K562 (cell line): ENCODE measurements at regions not wholly inside any gene's neighbourhood (a gene's known extent, or its start where the extent isn't known, plus 50 kb on each side); places are given as distances from the start of the nearest gene placed in this dataset.

Source experiments
- ATAC-seq: fragments of 200-7000 bp; cut with Tn5 transposase; 3 replicates; pipeline ENCODE4 v1.9.1; 2020; ENCODE audit warnings: moderate library complexity
- BruUV-seq: library from RNA; stranded (reverse); fragments of 400-500 nt; replicated peaks from 2 replicates; lab custom pipeline; 2021; lab: Mats Ljungman, UMichigan
- CTCF ChIA-PET: fragments of 300-600 bp; formaldehyde crosslinking; extraction: SDS; loops from one replicate; lab custom pipeline; 2021; ENCODE audit warnings: low intra/inter-chr PET ratio; lab: Yijun Ruan, JAX
- POLR2A ChIA-PET: fragments of 300-600, 350-650 bp; sonication (Branson Sonifier 250); formaldehyde crosslinking; extraction: SDS; loops from one replicate; lab custom pipeline; 2021; ENCODE audit warnings: antibody characterized with exemption, inconsistent platforms; lab: Yijun Ruan, JAX
- DNase-seq, 4 experiments: peaks; one replicate each; pipeline versions ENCODE4 v3.0.0 to v3.0.0-alpha.2; 2011 to 2018; ENCODE audit warnings: low spot score in 3 of 4, mixed read lengths in 3 of 4; ENCODE audit errors: extremely low read depth in 1 of 4
- FAIRE-seq: peaks from 2 replicates; lab custom pipeline; 2011; peaks lifted over from hg19 to GRCh38; lab: Jason Lieb, UNC
- H2AFZ ChIP-seq: 2 replicates; pipeline ENCODE4 v1.6.0; 2011; ENCODE audit warnings: low read depth, low read length, control low read depth, inconsistent platforms
- H3K27ac ChIP-seq: fragments of 200-600 bp; 3 replicates; pipeline ENCODE4 v1.8.0; 2011; ENCODE audit warnings: low read depth, mild to moderate bottlenecking, control low read depth, inconsistent platforms, low read length, moderate library complexity, mixed read lengths; ENCODE audit errors: extremely low read depth
- H3K27me3 ChIP-seq, 2 experiments: fragments of 300-600 bp in 1 of 2; 2 replicates in 1 of 2; 3 replicates in 1 of 2; pipeline versions ENCODE4 v1.6.0 to v1.8.0; 2011; ENCODE audit warnings: inconsistent platforms in 2 of 2, low read length in 2 of 2, mild to moderate bottlenecking in 1 of 2, mixed read lengths in 1 of 2, moderate library complexity in 1 of 2; ENCODE audit not compliant: control insufficient read depth in 2 of 2, insufficient read depth in 2 of 2
- H3K36me3 ChIP-seq: fragments of 300-600 bp; 3 replicates; pipeline ENCODE4 v1.8.0; 2011; ENCODE audit warnings: mild to moderate bottlenecking, low read length, inconsistent platforms; ENCODE audit not compliant: control insufficient read depth, insufficient read depth
- H3K4me1 ChIP-seq, 2 experiments: fragments of 200-600 bp in 1 of 2; replicated peaks in 1 of 2; 2 replicates in 1 of 2; 3 replicates in 1 of 2; pipeline versions ENCODE4 v1.5.1 to v1.8.0; 2011; ENCODE audit warnings: inconsistent platforms in 2 of 2, low read length in 2 of 2, mild to moderate bottlenecking in 1 of 2, mixed read lengths in 1 of 2, moderate library complexity in 1 of 2; ENCODE audit not compliant: control insufficient read depth in 2 of 2, insufficient read depth in 2 of 2
- H3K4me2 ChIP-seq: 2 replicates; pipeline ENCODE4 v1.6.1; 2011; ENCODE audit warnings: low read length, control low read depth, inconsistent platforms, mixed read lengths; ENCODE audit not compliant: insufficient read depth
- H3K4me3 ChIP-seq: fragments of 200-600 bp; sonication (generic), shearing (Covaris generic); 2 replicates; pipeline ENCODE4 v1.5.1; 2016; ENCODE audit warnings: control low read depth, inconsistent platforms
- H3K79me2 ChIP-seq: fragments of 200-600 bp; 3 replicates; pipeline ENCODE4 v1.8.0; 2011; ENCODE audit warnings: low read length, inconsistent platforms; ENCODE audit not compliant: control insufficient read depth, insufficient read depth
- H3K9ac ChIP-seq, 2 experiments: 2 replicates each; pipeline versions ENCODE4 v1.6.0 to v1.6.1; 2011; ENCODE audit warnings: low read depth in 2 of 2, low read length in 2 of 2, control low read depth in 1 of 2, inconsistent platforms in 1 of 2, mild to moderate bottlenecking in 1 of 2, mixed read lengths in 1 of 2; ENCODE audit not compliant: insufficient read depth in 1 of 2
- H3K9me1 ChIP-seq: one replicate; pipeline ENCODE4 v1.6.0; 2011; ENCODE audit warnings: inconsistent platforms, mild to moderate bottlenecking, low read length, moderate library complexity; ENCODE audit not compliant: control insufficient read depth, insufficient read depth
- H3K9me3 ChIP-seq: replicated peaks from 2 replicates; pipeline ENCODE4 v1.5.1; 2011; ENCODE audit warnings: low read depth, low read length, inconsistent platforms; ENCODE audit not compliant: control insufficient read depth, insufficient read depth
- H4K20me1 ChIP-seq: replicated peaks from 2 replicates; pipeline ENCODE4 v1.6.1; 2011; ENCODE audit warnings: low read length, inconsistent platforms, mixed read lengths; ENCODE audit not compliant: control insufficient read depth, insufficient read depth
- ARID1B ChIP-seq: fragments of 450-650 bp; IDR thresholded peaks from 2 replicates; pipeline ENCODE4 v1.6.1; 2016; ENCODE audit warnings: antibody characterized with exemption, mild to moderate bottlenecking, inconsistent platforms
- CBX3 ChIP-seq, 2 experiments: IDR thresholded peaks; 1 replicate in 1 of 2; 2 replicates in 1 of 2; pipeline ENCODE4 v1.6.1; 2012; ENCODE audit warnings: inconsistent platforms in 2 of 2, low read length in 2 of 2, borderline replicate concordance in 1 of 2, control low read depth in 1 of 2
- CXXC5 ChIP-seq: fragments of 250-450 bp; sonication (Bioruptor Pico); IDR thresholded peaks from 2 replicates; pipeline ENCODE4 v1.8.0; 2022; ENCODE audit warnings: inconsistent platforms, mild to moderate bottlenecking, moderate library complexity
- GATAD2A ChIP-seq: fragments of 450-650 bp; IDR thresholded peaks from 2 replicates; pipeline ENCODE4 v1.6.1; 2017
- HDAC3 ChIP-seq: fragments of 450-650 bp; IDR thresholded peaks from 2 replicates; pipeline ENCODE4 v1.6.1; 2018; ENCODE audit warnings: borderline replicate concordance, mild to moderate bottlenecking, moderate library complexity; ENCODE audit not compliant: partially characterized antibody
- KDM2B ChIP-seq: fragments of 250-450 bp; sonication (Bioruptor Pico); IDR thresholded peaks from 2 replicates; pipeline ENCODE4 v1.8.0; 2021; ENCODE audit warnings: mild to moderate bottlenecking, moderate library complexity
- MITF ChIP-seq: IDR thresholded peaks from 2 replicates; pipeline ENCODE4 v1.6.1; 2014; ENCODE audit warnings: antibody characterized with exemption
- NFRKB ChIP-seq: fragments of 450-650 bp; IDR thresholded peaks from 2 replicates; pipeline ENCODE4 v1.6.1; 2016; ENCODE audit warnings: low read depth
- NR0B1 ChIP-seq: fragments of 450-650 bp; IDR thresholded peaks from one replicate; pipeline ENCODE4 v1.6.1; 2018; ENCODE audit warnings: mild to moderate bottlenecking, moderate library complexity; ENCODE audit not compliant: partially characterized antibody
- NR2C1 ChIP-seq, 2 experiments: fragments of 450-650 bp; IDR thresholded peaks; 2 replicates each; pipeline ENCODE4 v1.6.1; 2017; ENCODE audit warnings: mild to moderate bottlenecking in 2 of 2, antibody characterized with exemption in 1 of 2, inconsistent platforms in 1 of 2, missing compliant biosample characterization in 1 of 2, missing genetic modification characterization in 1 of 2
- NR3C1 ChIP-seq: sonication (generic); formaldehyde crosslinking; IDR thresholded peaks from 2 replicates; pipeline ENCODE4 v1.8.1; 2022; ENCODE audit warnings: missing genetic modification reagents
- RAD21 ChIP-seq, 2 experiments: fragments of 250-450 bp in 1 of 2; fragments of 450-650 bp in 1 of 2; sonication (Bioruptor Pico) in 1 of 2; formaldehyde crosslinking in 1 of 2; IDR thresholded peaks in 1 of 2; conservative IDR thresholded peaks in 1 of 2; 2 replicates each; pipeline versions ENCODE4 v1.4.0 to v1.8.0; 2020 to 2022; ENCODE audit warnings: mild to moderate bottlenecking in 2 of 2, moderate library complexity in 1 of 2
- SREBF2 ChIP-seq: sonication (generic); formaldehyde crosslinking; IDR thresholded peaks from 2 replicates; pipeline ENCODE4 v1.4.0; 2020; ENCODE audit warnings: mild to moderate bottlenecking, missing genetic modification reagents
- TRIM28 ChIP-seq: fragments of 450-650 bp; IDR thresholded peaks from 2 replicates; pipeline ENCODE4 v1.6.1; 2017
- ZBTB5 ChIP-seq: fragments of 450-650 bp; IDR thresholded peaks from 2 replicates; pipeline ENCODE4 v1.6.1; 2017; ENCODE audit warnings: antibody characterized with exemption
- ZC3H8 ChIP-seq: fragments of 450-650 bp; IDR thresholded peaks from 2 replicates; pipeline ENCODE4 v1.6.1; 2017
- ZNF3 ChIP-seq: fragments of 250-450 bp; sonication (Bioruptor Pico); IDR thresholded peaks from 2 replicates; pipeline ENCODE4 v1.5.0; 2021; ENCODE audit warnings: mild to moderate bottlenecking, moderate library complexity
- ZNF75A ChIP-seq: fragments of 450-650 bp; formaldehyde crosslinking; IDR thresholded peaks from 2 replicates; pipeline ENCODE4 v1.4.0; 2020; ENCODE audit warnings: mild to moderate bottlenecking
- WGBS: fragments of 100-300 bp; shearing (Covaris generic); methylation state at CpG from one replicate; pipeline ENCODE4 v1.1.6; 2016; ENCODE audit warnings: low coverage, mixed read lengths; ENCODE audit not compliant: insufficient coverage; ENCODE audit errors: missing lambda C conversion rate; 5-methylcytosine and 5-hydroxymethylcytosine counted together
- in situ Hi-C: fragments of 300-500 bp; cut with MboI; formaldehyde crosslinking; loops from 4 replicates; pipeline ENCODE4 v1.15.0; 2018; ENCODE audit warnings: inconsistent platforms, mixed read lengths
- intact Hi-C: fragments of 100-400 bp; cut with micrococcal nuclease; formaldehyde crosslinking; loops from 2 replicates; pipeline ENCODE4 v1.14.2; 2022

GRCh38 chr2:59449274-59449673, 1104.2 kb downstream of the BCL11A start (continued):
- TF ChIP-seq MITF (no peak), KDM2B (CRISPR knock-in tag) (no peak), HDAC3 (no peak), GATAD2A (no peak), ZC3H8 (no peak), NR3C1 (CRISPR knock-in tag) (no peak)

GRCh38 chr2:59440491-59440890, 1113.0 kb downstream of the BCL11A start:
- CTCF ChIA-PET, result no interaction called here
- no peaks in the 10 kb centered on the region for H3K79me2 ChIP-seq
- intact Hi-C loops, result no loop called here

More at GRCh38 chr2:59440491-59440890, 1113.0 kb downstream of the BCL11A start:
- BruUV-seq, result no TSS peak
- no peak for ATAC-seq
- WGBS, result 0% methylated on average over 7 of the region's 7 CpGs
- no peaks in the 10 kb centered on the region for H3K4me1 ChIP-seq
- no peak for FAIRE-seq
- no peaks in the 10 kb centered on the region for H3K9me3 ChIP-seq
- in situ Hi-C loops, result no loop called here
- H3K27ac ChIP-seq, result no peak overlapping the region
- H3K27me3 ChIP-seq, result no peaks in the 10 kb centered on the region
- H3K9me1 ChIP-seq, result no peaks in the 10 kb centered on the region
- no peak overlapping the region for H2AFZ ChIP-seq
- no peaks in the 10 kb centered on the region for H4K20me1 ChIP-seq
- TF ChIP-seq RAD21 (CRISPR knock-in tag; conservative IDR thresholded peaks at IDR 0.05 in 1 of 2, IDR thresholded peaks at IDR 0.05 in 1 of 2), result no peak
- no peak for TF ChIP-seq NR0B1
- no peak for TF ChIP-seq ZBTB5
- no peak for TF ChIP-seq NFRKB
- no peak for TF ChIP-seq ARID1B
- TF ChIP-seq NR2C1 (IDR thresholded peaks at IDR 0.05), result no peak
- no peak for TF ChIP-seq NR2C1 (tag; IDR thresholded peaks at IDR 0.05)
- TF ChIP-seq ZNF3, result no peak
- TF ChIP-seq ZNF75A (CRISPR knock-in tag), result no peak
- no peak for TF ChIP-seq CXXC5 (CRISPR knock-in tag)
- TF ChIP-seq SREBF2 (CRISPR knock-in tag), result no peak
- TF ChIP-seq TRIM28, result no peak
- TF ChIP-seq CBX3 (IDR thresholded peaks at IDR 0.05; ENCODE audit: borderline replicate concordance in 1 of 2, low read length in 2 of 2), result no peak
- TF ChIP-seq, all 486 proteins: peak for 0
- Histone ChIP-seq H3K4me3 (no peak overlapping the region), H3K4me2 (no peak overlapping the region), H3K9ac (no peak overlapping the region), H3K36me3 (no peaks in the 10 kb centered on the region)
- POLR2A ChIA-PET, result no interaction called here
- DNase-seq, result no peak
